Activated CD4-positive, alpha-beta T cell treated with anti-CD3 and anti-CD28 coated beads, Interleukin-2, amount 10 ng/mL, durations not matched to agents 7 days and 5 days (primary cell): ENCODE measurements at regions not wholly inside any gene's neighbourhood (a gene's known extent, or its start where the extent isn't known, plus 50 kb on each side); places are given as distances from the start of the nearest gene placed in this dataset.

ENCODE experiments used
- CTCF ChIA-PET: fragments of 350-600 bp; sonication (Branson Sonifier 250); formaldehyde crosslinking; loops from one replicate; lab custom pipeline; 2021; ENCODE audit warnings: antibody characterized with exemption; lab: Charles Lee
- POLR2A ChIA-PET: fragments of 350-600 bp; sonication (Branson Sonifier 250); formaldehyde crosslinking; loops from one replicate; lab custom pipeline; 2021; ENCODE audit warnings: antibody characterized with exemption; lab: Charles Lee
- DNase-seq: peaks from one replicate; pipeline ENCODE4 v3.0.0-alpha.2; 2020
- H3K27ac Mint-ChIP-seq: one replicate; pipeline ENCODE4 v1.8.0; 2021; ENCODE audit warnings: mild to moderate bottlenecking, moderate library complexity, mixed read lengths
- H3K27me3 Mint-ChIP-seq: one replicate; pipeline ENCODE4 v1.8.0; 2021; ENCODE audit warnings: mixed read lengths
- H3K36me3 Mint-ChIP-seq: one replicate; pipeline ENCODE4 v1.8.0; 2021; ENCODE audit warnings: low read depth, mixed read lengths
- H3K4me1 Mint-ChIP-seq: one replicate; pipeline ENCODE4 v1.8.0; 2021; ENCODE audit warnings: mixed read lengths
- H3K4me3 Mint-ChIP-seq: one replicate; pipeline ENCODE4 v1.8.0; 2021; ENCODE audit warnings: mild to moderate bottlenecking, moderate library complexity, mixed read lengths
- H3K9me3 Mint-ChIP-seq: one replicate; pipeline ENCODE4 v1.8.0; 2021; ENCODE audit warnings: mixed read lengths

GRCh38 chr4:157838366-157838765, 334.5 kb downstream of the GASK1B start:
- no peak overlapping the region for H3K4me3 Mint-ChIP-seq
- H3K36me3 Mint-ChIP-seq, result no peaks in the 10 kb centered on the region
- no peak for DNase-seq
- no peak overlapping the region for H3K27ac Mint-ChIP-seq
- H3K9me3 Mint-ChIP-seq, result no peaks in the 10 kb centered on the region
- CTCF ChIA-PET, result no interaction called here
- POLR2A ChIA-PET, result no interaction called here
- no peaks in the 10 kb centered on the region for H3K27me3 Mint-ChIP-seq
- H3K4me1 Mint-ChIP-seq, result no peaks in the 10 kb centered on the region

- ChIA-PET CTCF (no interaction called here), POLR2A (no interaction called here)
- H3K27ac Mint-ChIP-seq, result no peak overlapping the region
- no peak overlapping the region for H3K4me3 Mint-ChIP-seq
- no peaks in the 10 kb centered on the region for H3K4me1 Mint-ChIP-seq
- H3K9me3 Mint-ChIP-seq, result no peaks in the 10 kb centered on the region
- no peaks in the 10 kb centered on the region for H3K27me3 Mint-ChIP-seq
- no peaks in the 10 kb centered on the region for H3K36me3 Mint-ChIP-seq
- no peak for DNase-seq
Observed at GRCh38 chr4:157837071-157837703, 335.6 kb downstream of the GASK1B start.

- H3K27me3 Mint-ChIP-seq, result no peaks in the 10 kb centered on the region
- CTCF ChIA-PET, result no interaction called here
- H3K4me3 Mint-ChIP-seq, result no peak overlapping the region
- POLR2A ChIA-PET, result no interaction called here
- no peaks in the 10 kb centered on the region for H3K4me1 Mint-ChIP-seq
- H3K9me3 Mint-ChIP-seq, result peaks cover 8% of the 10 kb centered on the region
- no peak for DNase-seq
- H3K27ac Mint-ChIP-seq, result no peak overlapping the region
- no peaks in the 10 kb centered on the region for H3K36me3 Mint-ChIP-seq
Observed at GRCh38 chr4:157832596-157832995, 340.2 kb downstream of the GASK1B start.

GRCh38 chr4:157824021-157824420, 348.8 kb downstream of the GASK1B start:
- CTCF ChIA-PET, result no interaction called here
- Mint-ChIP-seq H3K27me3 (no peaks in the 10 kb centered on the region), H3K9me3 (peaks cover 11% of the 10 kb centered on the region), H3K36me3 (no peaks in the 10 kb centered on the region), H3K27ac (no peak overlapping the region), H3K4me3 (no peak overlapping the region), H3K4me1 (no peaks in the 10 kb centered on the region)
- POLR2A ChIA-PET, result no interaction called here
- DNase-seq, result no peak

GRCh38 chr4:157821814-157822213, 351.0 kb downstream of the GASK1B start:
- H3K27me3 Mint-ChIP-seq, result no peaks in the 10 kb centered on the region
- CTCF ChIA-PET, result no interaction called here
- H3K4me3 Mint-ChIP-seq, result no peak overlapping the region
- H3K36me3 Mint-ChIP-seq, result no peaks in the 10 kb centered on the region
- POLR2A ChIA-PET, result no interaction called here
- DNase-seq, result no peak
- H3K27ac Mint-ChIP-seq, result no peak overlapping the region
- H3K9me3 Mint-ChIP-seq, result peaks cover 9% of the 10 kb centered on the region
- H3K4me1 Mint-ChIP-seq, result no peaks in the 10 kb centered on the region

DNA sequence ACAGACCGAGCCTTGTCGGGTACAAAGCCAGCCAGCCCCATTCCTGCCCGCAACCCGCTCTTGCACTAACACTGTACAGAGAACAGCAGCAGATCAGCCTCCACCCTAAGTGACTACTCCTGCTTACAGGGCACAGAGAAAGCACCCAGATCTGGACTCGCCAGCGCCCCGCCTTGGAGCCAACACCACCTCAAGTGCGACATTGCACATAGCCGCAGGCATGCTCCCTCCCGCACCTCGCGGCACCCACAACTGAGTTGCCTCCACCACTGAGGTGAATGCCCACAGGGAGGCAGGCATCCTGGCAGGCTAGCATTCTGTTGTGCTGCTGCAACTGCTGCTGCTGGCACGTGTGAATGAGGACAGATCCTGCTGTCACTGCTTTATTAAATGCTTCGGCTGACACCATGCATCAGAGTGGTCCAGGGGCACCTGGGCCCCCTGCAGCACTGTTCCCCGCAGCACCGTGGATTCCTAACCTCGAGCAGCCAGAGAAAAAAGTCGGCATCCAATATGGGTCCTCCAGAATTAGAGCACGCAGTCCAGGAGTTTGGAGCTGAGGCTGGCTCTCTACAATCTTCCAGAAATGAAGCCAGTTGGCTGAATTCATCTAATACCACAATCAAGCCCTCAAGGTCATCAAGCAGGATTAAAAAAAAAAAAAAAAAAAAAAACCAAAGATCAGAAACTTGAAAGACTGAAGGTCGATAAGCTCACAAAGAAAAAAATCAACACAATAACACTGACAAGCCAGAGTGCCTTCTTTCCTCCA, 352.9 kb downstream of the GASK1B start:
- H3K4me1 Mint-ChIP-seq, result no peaks in the 10 kb centered on the region
- POLR2A ChIA-PET, result no interaction called here

GRCh38 chr4:157818946-157819692, 353.7 kb downstream of the GASK1B start:
- H3K27me3 Mint-ChIP-seq, result no peaks in the 10 kb centered on the region
- no peak overlapping the region for H3K27ac Mint-ChIP-seq
- peaks cover 9% of the 10 kb centered on the region for H3K9me3 Mint-ChIP-seq
- H3K4me1 Mint-ChIP-seq, result no peaks in the 10 kb centered on the region
- H3K36me3 Mint-ChIP-seq, result no peaks in the 10 kb centered on the region
- ChIA-PET POLR2A (no interaction called here), CTCF (no interaction called here)
- no peak overlapping the region for H3K4me3 Mint-ChIP-seq
- DNase-seq, result no peak

More for the DNA sequence above, 352.9 kb downstream of the GASK1B start:
- H3K27ac Mint-ChIP-seq, result no peak overlapping the region
- no peaks in the 10 kb centered on the region for H3K36me3 Mint-ChIP-seq
- H3K27me3 Mint-ChIP-seq, result no peaks in the 10 kb centered on the region
- no peak overlapping the region for H3K4me3 Mint-ChIP-seq
- CTCF ChIA-PET, result no interaction called here
- H3K9me3 Mint-ChIP-seq, result peaks cover 9% of the 10 kb centered on the region
- DNase-seq, result no peak

DNA sequence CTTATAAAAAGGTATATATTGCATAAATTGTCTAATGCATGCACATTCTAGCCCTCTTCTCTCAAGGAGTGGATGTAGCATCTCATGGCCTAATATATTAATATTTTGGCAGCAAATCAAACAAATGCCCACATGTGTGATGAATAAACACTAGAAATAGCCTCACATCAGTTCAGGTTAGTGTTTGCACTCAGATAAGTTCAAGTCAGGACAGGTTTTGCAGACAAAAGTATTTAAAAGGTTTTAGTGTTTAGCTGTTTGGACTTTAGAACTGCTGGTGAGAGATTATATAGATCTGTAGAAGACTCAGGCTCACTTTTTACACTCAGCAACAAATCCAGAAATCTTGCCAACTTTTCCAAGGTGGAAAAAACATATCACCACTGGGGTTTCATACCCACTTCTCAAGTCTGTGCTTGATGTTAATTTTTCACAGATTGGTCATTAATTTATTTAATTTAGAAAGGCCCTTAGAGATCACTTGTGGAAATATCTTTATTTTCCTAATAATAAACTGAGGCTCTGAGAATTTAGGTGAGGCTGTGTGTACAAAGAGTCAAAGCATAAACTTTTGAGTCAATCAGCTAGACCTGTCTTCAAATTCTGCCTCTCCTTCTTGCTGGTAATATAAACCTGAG, 362.6 kb downstream of the GASK1B start:
- Mint-ChIP-seq H3K4me3 (no peak overlapping the region), H3K27ac (no peak overlapping the region), H3K4me1 (no peaks in the 10 kb centered on the region), H3K9me3 (no peaks in the 10 kb centered on the region), H3K36me3 (no peaks in the 10 kb centered on the region), H3K27me3 (no peaks in the 10 kb centered on the region)
- ChIA-PET POLR2A (no interaction called here), CTCF (no interaction called here)
- DNase-seq, result no peak

DNA sequence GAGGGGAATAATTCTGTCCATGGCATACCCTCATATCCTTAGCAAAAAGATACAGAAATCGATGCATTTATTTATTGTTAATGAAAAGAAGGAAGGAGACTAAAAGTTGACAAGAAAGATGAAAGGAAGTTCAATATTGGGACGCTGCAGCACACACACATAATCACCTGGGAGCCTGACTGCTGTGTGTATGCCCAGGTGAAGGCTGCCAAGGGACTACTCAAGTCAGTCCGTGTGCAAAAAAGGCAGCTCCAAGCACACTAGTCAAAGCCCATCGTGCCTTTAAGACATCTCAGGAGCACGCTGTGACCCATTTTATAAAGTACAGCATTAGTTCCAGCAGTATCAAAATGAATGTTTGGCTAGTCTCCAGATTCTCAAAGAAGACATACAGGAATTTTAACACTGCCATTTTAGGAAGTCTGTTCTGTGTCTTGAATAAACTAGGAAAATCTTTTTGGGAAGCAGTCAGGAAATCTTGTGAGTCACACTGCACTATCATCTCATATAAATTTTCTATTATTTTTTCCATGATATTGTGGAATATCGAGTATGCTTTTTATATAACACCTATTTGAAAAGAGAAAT, 363.9 kb downstream of the GASK1B start:
- Mint-ChIP-seq H3K27me3 (no peaks in the 10 kb centered on the region), H3K9me3 (no peaks in the 10 kb centered on the region), H3K4me1 (no peaks in the 10 kb centered on the region), H3K36me3 (no peaks in the 10 kb centered on the region), H3K27ac (no peak overlapping the region), H3K4me3 (no peak overlapping the region)
- DNase-seq, result no peak
- ChIA-PET CTCF (no interaction called here), POLR2A (no interaction called here)

DNA sequence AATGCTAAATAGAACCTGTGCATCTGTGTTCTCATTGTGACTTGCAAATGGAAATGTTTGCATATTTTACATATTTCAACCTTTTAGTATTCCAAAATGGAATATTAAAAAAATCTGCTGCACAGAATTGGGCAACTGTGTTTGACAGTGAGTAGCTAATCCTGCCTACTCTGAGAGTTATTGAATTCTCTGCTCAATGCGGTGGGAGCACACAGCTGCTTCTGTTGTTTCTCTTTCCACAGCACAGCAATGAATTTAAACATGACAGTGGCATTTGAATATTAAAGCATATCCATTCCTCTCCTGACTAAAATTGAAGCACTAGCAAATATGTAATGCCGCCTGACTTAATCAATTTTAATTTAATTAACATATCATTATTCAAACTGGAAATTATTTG, 366.6 kb downstream of the GASK1B start:
- H3K27me3 Mint-ChIP-seq, result no peaks in the 10 kb centered on the region
- H3K36me3 Mint-ChIP-seq, result no peaks in the 10 kb centered on the region
- no peak for DNase-seq
- H3K4me1 Mint-ChIP-seq, result no peaks in the 10 kb centered on the region
- ChIA-PET CTCF (no interaction called here), POLR2A (no interaction called here)
- no peaks in the 10 kb centered on the region for H3K9me3 Mint-ChIP-seq
- H3K27ac Mint-ChIP-seq, result no peak overlapping the region
- no peak overlapping the region for H3K4me3 Mint-ChIP-seq

GRCh38 chr4:157804986-157805385, 367.8 kb downstream of the GASK1B start:
- no peak for DNase-seq
- ChIA-PET CTCF (no interaction called here), POLR2A (no interaction called here)
- no peaks in the 10 kb centered on the region for H3K4me1 Mint-ChIP-seq
- H3K4me3 Mint-ChIP-seq, result no peak overlapping the region
- H3K27ac Mint-ChIP-seq, result no peak overlapping the region
- no peaks in the 10 kb centered on the region for H3K9me3 Mint-ChIP-seq
- H3K36me3 Mint-ChIP-seq, result no peaks in the 10 kb centered on the region
- H3K27me3 Mint-ChIP-seq, result no peaks in the 10 kb centered on the region

DNA sequence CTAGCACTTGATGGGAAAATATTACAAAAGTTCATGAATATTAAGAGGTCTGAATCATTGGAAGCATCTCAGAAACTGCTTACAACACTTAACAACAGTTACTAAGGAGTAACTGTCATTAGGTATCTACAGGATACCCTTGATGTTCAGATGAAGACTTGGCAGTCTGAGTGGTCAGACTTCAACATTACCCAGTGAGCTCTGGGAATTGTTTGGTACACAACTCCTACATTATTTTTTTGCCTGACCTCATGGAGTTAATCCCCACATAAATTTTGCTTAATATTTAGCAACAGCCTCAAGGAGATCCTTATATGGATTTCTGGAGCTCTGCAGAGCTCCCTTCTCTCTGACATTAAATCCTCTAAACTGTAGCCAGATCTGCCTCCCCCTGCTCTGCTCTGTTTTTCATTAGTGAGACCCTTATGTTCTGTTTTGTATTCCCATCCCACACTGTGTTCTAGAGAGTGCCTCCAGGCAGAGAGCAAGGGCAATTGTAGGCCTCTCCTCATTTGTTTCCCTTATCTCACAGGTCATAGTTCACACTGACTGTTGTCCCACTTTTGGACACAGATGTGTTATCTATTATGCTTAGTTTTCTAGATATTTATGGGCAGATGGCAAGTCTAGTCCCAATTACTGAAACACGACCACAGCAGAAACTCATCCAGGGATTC, 368.8 kb downstream of the GASK1B start:
- ChIA-PET POLR2A (no interaction called here), CTCF (no interaction called here)
- Mint-ChIP-seq H3K27me3 (no peaks in the 10 kb centered on the region), H3K9me3 (no peaks in the 10 kb centered on the region), H3K4me3 (no peak overlapping the region), H3K4me1 (no peaks in the 10 kb centered on the region), H3K27ac (no peak overlapping the region), H3K36me3 (no peaks in the 10 kb centered on the region)
- no peak for DNase-seq
